Right renal cortex interstitium (tissue), 3 donors: ENCODE measurements at regions not wholly inside any gene's neighbourhood (a gene's known extent, or its start where the extent isn't known, plus 50 kb on each side); places are given as distances from the start of the nearest gene placed in this dataset.
A peak's percentile ranks its signal among the peaks of the same experiment; 100 is the strongest.
"Not testable (repeated sequence)": the region's sequence is repeated elsewhere in the genome, so short reads cannot be mapped to it uniquely, and the experiment has no call there.

Source experiments
- DNase-seq, 3 donors: peaks; one replicate each; pipeline ENCODE4 v3.0.0-alpha.2; 2013; ENCODE audit warnings: low read depth in 3 of 3, low spot score in 2 of 3

GRCh38 chr4:107470173-107470572 lies 249.9 kb downstream of the PAPSS1 start:
- no peak for DNase-seq

GRCh38 chr4:107468812-107469211 lies 251.2 kb downstream of the PAPSS1 start:
- DNase-seq, result no peak

- no peak for DNase-seq
Observed at GRCh38 chr4:107468156-107468555, 251.9 kb downstream of the PAPSS1 start.

GRCh38 chr4:107467461-107467860 lies 252.6 kb downstream of the PAPSS1 start:
- DNase-seq, result no peak

- no peak for DNase-seq
Observed at GRCh38 chr4:107458194-107458593, 261.8 kb downstream of the PAPSS1 start.

- no peak for DNase-seq
Observed at GRCh38 chr4:107453987-107454386, 266.0 kb downstream of the PAPSS1 start.

- no peak for DNase-seq
Observed at GRCh38 chr4:107452717-107453630, 267.1 kb downstream of the PAPSS1 start.

GRCh38 chr4:107449611-107450369 lies 270.2 kb downstream of the PAPSS1 start:
- DNase-seq, result no peak

- DNase-seq, result peak in 1 of 3 donors; percentile 4
Observed at GRCh38 chr4:107442538-107443111, 277.4 kb downstream of the PAPSS1 start.

GRCh38 chr4:107439401-107439800 lies 280.6 kb downstream of the PAPSS1 start:
- DNase-seq, result no peak

- not testable (repeated sequence) for DNase-seq
Observed at GRCh38 chr4:107436471-107436870, 283.6 kb downstream of the PAPSS1 start.

GRCh38 chr4:107432451-107432850 lies 287.6 kb downstream of the PAPSS1 start:
- DNase-seq, result no peak

GRCh38 chr4:107423677-107424405 lies 296.2 kb downstream of the PAPSS1 start:
- DNase-seq, result no peak

- not testable (repeated sequence) for DNase-seq
Observed at GRCh38 chr4:107419536-107419935, 300.5 kb downstream of the PAPSS1 start.

- no peak for DNase-seq
Observed at GRCh38 chr4:107419052-107419451, 301.0 kb downstream of the PAPSS1 start.

- not testable (repeated sequence) for DNase-seq
Observed at GRCh38 chr4:107415490-107415889, 304.5 kb downstream of the PAPSS1 start.

- DNase-seq, result not testable (repeated sequence)
Observed at GRCh38 chr4:107409872-107410271, 310.2 kb downstream of the PAPSS1 start.

GRCh38 chr4:107408968-107409367 lies 311.1 kb downstream of the PAPSS1 start:
- no peak for DNase-seq

GRCh38 chr4:107404591-107405300 lies 315.3 kb downstream of the PAPSS1 start:
- peak in 2 of 3 donors; percentile 7 to 31 for DNase-seq

- no peak for DNase-seq
Observed at GRCh38 chr4:107402291-107402690, 317.7 kb downstream of the PAPSS1 start.
